ENCODE measurements at regions not wholly inside any gene's neighbourhood (a gene's known extent, or its start where the extent isn't known, plus 50 kb on each side); places are given as distances from the start of the nearest gene placed in this dataset.

GRCh38 chr15:46921891-46922290, 795.4 kb upstream of the SEMA6D start:
- Histone ChIP-seq H3K27me3 (ENCODE audit: control insufficient read depth, low read length) (no peaks in the 10 kb centered on the region), H3K9me3 (ENCODE audit: control insufficient read depth, insufficient read depth, low read length) (no peaks in the 10 kb centered on the region; the same call in 1 of the 2 replicates), H4K20me1 (ENCODE audit: control insufficient read depth, insufficient read depth, low read depth, low read length) (no peaks in the 10 kb centered on the region), H3K4me2 (ENCODE audit: low read length) (no peak overlapping the region), H3F3A (ENCODE audit: control insufficient read depth, insufficient read depth) (no peaks in the 10 kb centered on the region), H3K27ac (ENCODE audit: low read depth, low read length) (no peak overlapping the region), H3K4me3 (ENCODE audit: low read length) (no peak overlapping the region), H3K4me1 (ENCODE audit: control insufficient read depth, low read length) (no peaks in the 10 kb centered on the region), H3K36me3 (ENCODE audit: control insufficient read depth, low read length) (no peaks in the 10 kb centered on the region), H3K9me2 (replicated peaks; ENCODE audit: control insufficient read depth, low read length) (no peaks in the 10 kb centered on the region), H3K79me2 (ENCODE audit: control insufficient read depth, low read length) (no peaks in the 10 kb centered on the region)
- TF ChIP-seq EZH2phosphoT487 (IDR thresholded peaks at IDR 0.05; ENCODE audit: borderline replicate concordance, low read length) (no peak), CTCF (IDR thresholded peaks at IDR 0.05; ENCODE audit: low read depth, low read length, poor library complexity, severe bottlenecking) (no peak)

- Histone ChIP-seq H3K27me3 (ENCODE audit: control insufficient read depth, low read length) (no peaks in the 10 kb centered on the region), H3K4me2 (ENCODE audit: low read length) (no peak overlapping the region), H3K9me2 (replicated peaks; ENCODE audit: control insufficient read depth, low read length) (no peaks in the 10 kb centered on the region), H3F3A (ENCODE audit: control insufficient read depth, insufficient read depth) (no peaks in the 10 kb centered on the region), H3K4me3 (ENCODE audit: low read length) (no peak overlapping the region), H3K79me2 (ENCODE audit: control insufficient read depth, low read length) (no peaks in the 10 kb centered on the region), H3K36me3 (ENCODE audit: control insufficient read depth, low read length) (no peaks in the 10 kb centered on the region), H4K20me1 (ENCODE audit: control insufficient read depth, insufficient read depth, low read depth, low read length) (no peaks in the 10 kb centered on the region), H3K9me3 (ENCODE audit: control insufficient read depth, insufficient read depth, low read length) (no peaks in the 10 kb centered on the region), H3K4me1 (ENCODE audit: control insufficient read depth, low read length) (no peaks in the 10 kb centered on the region), H3K27ac (ENCODE audit: low read depth, low read length) (no peak overlapping the region)
- TF ChIP-seq EZH2phosphoT487 (IDR thresholded peaks at IDR 0.05; ENCODE audit: borderline replicate concordance, low read length) (no peak), CTCF (IDR thresholded peaks at IDR 0.05; ENCODE audit: low read depth, low read length, poor library complexity, severe bottlenecking) (no peak)
These were observed 786.9 kb upstream of the SEMA6D start for GRCh38 chr15:46930426-46930825.

GRCh38 chr15:46933332-46933731, 784.0 kb upstream of the SEMA6D start:
- Histone ChIP-seq H3K27me3 (ENCODE audit: control insufficient read depth, low read length) (no peaks in the 10 kb centered on the region), H3K9me2 (replicated peaks; ENCODE audit: control insufficient read depth, low read length) (no peaks in the 10 kb centered on the region), H3K4me3 (ENCODE audit: low read length) (no peak overlapping the region), H3K4me1 (ENCODE audit: control insufficient read depth, low read length) (no peaks in the 10 kb centered on the region), H3F3A (ENCODE audit: control insufficient read depth, insufficient read depth) (no peaks in the 10 kb centered on the region), H3K4me2 (ENCODE audit: low read length) (no peak overlapping the region), H3K79me2 (ENCODE audit: control insufficient read depth, low read length) (no peaks in the 10 kb centered on the region), H4K20me1 (ENCODE audit: control insufficient read depth, insufficient read depth, low read depth, low read length) (no peaks in the 10 kb centered on the region), H3K9me3 (ENCODE audit: control insufficient read depth, insufficient read depth, low read length) (no peaks in the 10 kb centered on the region), H3K36me3 (ENCODE audit: control insufficient read depth, low read length) (no peaks in the 10 kb centered on the region), H3K27ac (ENCODE audit: low read depth, low read length) (no peak overlapping the region)
- no peak for TF ChIP-seq CTCF (IDR thresholded peaks at IDR 0.05; ENCODE audit: low read depth, low read length, poor library complexity, severe bottlenecking)
- no peak for TF ChIP-seq EZH2phosphoT487 (IDR thresholded peaks at IDR 0.05; ENCODE audit: borderline replicate concordance, low read length)

- TF ChIP-seq EZH2phosphoT487 (IDR thresholded peaks at IDR 0.05; ENCODE audit: borderline replicate concordance, low read length) (no peak), CTCF (IDR thresholded peaks at IDR 0.05; ENCODE audit: low read depth, low read length, poor library complexity, severe bottlenecking) (no peak)
- Histone ChIP-seq H3K4me2 (ENCODE audit: low read length) (no peak overlapping the region), H3K4me3 (ENCODE audit: low read length) (no peak overlapping the region), H3K79me2 (ENCODE audit: control insufficient read depth, low read length) (no peaks in the 10 kb centered on the region), H3K36me3 (ENCODE audit: control insufficient read depth, low read length) (no peaks in the 10 kb centered on the region), H3K9me3 (ENCODE audit: control insufficient read depth, insufficient read depth, low read length) (no peaks in the 10 kb centered on the region), H3K9me2 (replicated peaks; ENCODE audit: control insufficient read depth, low read length) (no peaks in the 10 kb centered on the region), H3K27me3 (ENCODE audit: control insufficient read depth, low read length) (no peaks in the 10 kb centered on the region), H3F3A (ENCODE audit: control insufficient read depth, insufficient read depth) (no peaks in the 10 kb centered on the region), H3K27ac (ENCODE audit: low read depth, low read length) (no peak overlapping the region), H3K4me1 (ENCODE audit: control insufficient read depth, low read length) (no peaks in the 10 kb centered on the region), H4K20me1 (ENCODE audit: control insufficient read depth, insufficient read depth, low read depth, low read length) (no peaks in the 10 kb centered on the region)
These were observed 782.5 kb upstream of the SEMA6D start for GRCh38 chr15:46934851-46935250.
